GM12875 (cell line): ENCODE measurements at regions not wholly inside any gene's neighbourhood (a gene's known extent, or its start where the extent isn't known, plus 50 kb on each side); places are given as distances from the start of the nearest gene placed in this dataset.

Experiments used
- H3K4me3 ChIP-seq: one replicate; pipeline ENCODE4 v1.5.1; 2011; ENCODE audit warnings: low read depth, low read length, control low read depth
- CTCF ChIP-seq: IDR thresholded peaks from 2 replicates; pipeline ENCODE4 v1.5.1; 2011; ENCODE audit warnings: low read depth, mild to moderate bottlenecking, control low read depth, inconsistent platforms, low read length, moderate library complexity, borderline replicate concordance; ENCODE audit not compliant: insufficient read depth

GRCh38 chr9:90245661-90246060 is 397.0 kb downstream of the DIRAS2 start:
- TF ChIP-seq CTCF = no peak
- no peak overlapping the region for H3K4me3 ChIP-seq

- TF ChIP-seq CTCF = no peak
- H3K4me3 ChIP-seq = no peak overlapping the region
Observed at GRCh38 chr9:90249094-90249493, 393.5 kb downstream of the DIRAS2 start.

GRCh38 chr9:90251316-90251715 is 391.3 kb downstream of the DIRAS2 start:
- TF ChIP-seq CTCF = no peak

GRCh38 chr9:90256345-90256744 is 386.3 kb downstream of the DIRAS2 start:
- TF ChIP-seq CTCF = no peak

More at GRCh38 chr9:90251316-90251715, 391.3 kb downstream of the DIRAS2 start:
- no peak overlapping the region for H3K4me3 ChIP-seq

GRCh38 chr9:90259311-90260246 is 383.0 kb downstream of the DIRAS2 start:
- TF ChIP-seq CTCF = no peak
- H3K4me3 ChIP-seq = no peak overlapping the region

More at GRCh38 chr9:90256345-90256744, 386.3 kb downstream of the DIRAS2 start:
- H3K4me3 ChIP-seq = no peak overlapping the region

GRCh38 chr9:90261698-90262097 is 380.9 kb downstream of the DIRAS2 start:
- H3K4me3 ChIP-seq = no peak overlapping the region
- no peak for TF ChIP-seq CTCF

GRCh38 chr9:90268613-90269012 is 374.0 kb downstream of the DIRAS2 start:
- H3K4me3 ChIP-seq = no peak overlapping the region
- no peak for TF ChIP-seq CTCF
